NCI-H748 treated with DMSO at 0.1 percent for 48 hours (cell line): ENCODE measurements at regions not wholly inside any gene's neighbourhood (a gene's known extent, or its start where the extent isn't known, plus 50 kb on each side); places are given as distances from the start of the nearest gene placed in this dataset.

ENCODE experiments used
- DNase-seq: peaks from one replicate; lab custom pipeline; 2025; lab: John Stamatoyannopoulos, UW

DNA sequence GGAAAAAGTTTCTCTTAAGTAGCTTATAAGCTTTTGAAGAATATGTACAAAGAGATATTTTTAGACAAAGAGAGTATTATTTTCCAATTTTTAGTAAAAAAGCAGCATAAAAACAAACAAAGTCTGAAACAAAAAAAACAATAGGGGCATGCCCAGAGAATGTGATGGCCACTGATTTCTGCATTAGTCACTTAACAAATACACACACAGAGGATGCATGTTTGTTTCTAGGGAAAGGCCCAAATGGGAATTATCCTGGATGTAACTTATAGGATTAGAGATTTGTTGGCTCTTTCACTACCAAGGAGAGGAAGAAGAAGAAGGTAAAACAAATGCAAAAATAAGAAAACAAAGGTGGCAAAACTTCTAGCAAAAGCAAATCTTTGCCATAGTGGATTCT is 95.9 kb upstream of the SCOC start:
- DNase-seq = no peak

DNA sequence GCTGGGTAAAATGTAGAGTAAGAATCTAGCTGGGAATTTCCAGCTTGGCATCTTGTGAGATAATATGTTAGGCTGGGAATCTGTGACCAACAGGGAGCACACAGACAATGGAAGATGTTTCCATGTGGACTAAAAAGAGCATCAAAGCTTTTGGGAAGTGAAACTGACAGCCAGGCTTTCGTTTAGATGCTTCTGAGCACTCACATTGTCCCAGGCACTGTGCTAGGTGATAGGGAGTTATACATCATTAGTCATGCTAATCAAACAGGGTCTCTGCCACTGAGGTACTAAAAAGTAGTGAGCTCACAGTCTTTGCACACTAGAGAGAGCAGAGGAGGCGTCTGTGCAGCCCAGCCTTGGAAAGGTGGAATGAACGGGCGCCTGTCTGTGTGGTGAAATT is 101.9 kb upstream of the SCOC start:
- DNase-seq = no peak

GRCh38 chr4:140269369-140269768 is 104.1 kb upstream of the SCOC start:
- no peak for DNase-seq

DNA sequence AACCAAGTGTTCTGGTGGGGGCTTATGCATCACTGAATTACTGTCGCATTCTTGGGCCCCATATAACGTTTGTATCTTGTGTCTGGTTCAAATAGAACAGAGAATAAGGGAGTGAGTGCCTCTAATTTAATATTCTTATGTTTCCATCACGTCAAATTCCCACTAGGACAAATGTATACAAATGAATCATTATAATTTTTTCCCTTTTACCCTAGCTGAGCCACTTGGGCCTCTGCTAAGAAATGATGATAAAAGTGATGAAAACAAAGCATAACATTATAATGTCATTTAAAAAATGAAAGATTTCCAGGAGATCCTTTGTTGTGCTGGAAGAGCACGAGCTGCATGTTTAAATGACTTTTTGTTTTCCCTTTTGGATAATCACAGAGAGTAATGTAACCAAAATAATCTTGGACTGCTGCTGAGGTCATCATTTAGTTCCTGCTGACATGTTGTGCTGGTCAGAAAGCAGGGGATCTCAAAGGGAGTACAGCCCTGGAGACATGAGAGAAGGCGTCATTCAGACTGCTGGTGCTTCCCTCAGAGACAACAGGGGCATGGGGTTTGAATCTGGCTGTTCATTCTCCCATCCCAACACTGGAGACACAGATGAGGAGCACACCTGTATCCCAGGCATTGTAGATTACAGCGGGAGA is 105.1 kb upstream of the SCOC start:
- DNase-seq = no peak

DNA sequence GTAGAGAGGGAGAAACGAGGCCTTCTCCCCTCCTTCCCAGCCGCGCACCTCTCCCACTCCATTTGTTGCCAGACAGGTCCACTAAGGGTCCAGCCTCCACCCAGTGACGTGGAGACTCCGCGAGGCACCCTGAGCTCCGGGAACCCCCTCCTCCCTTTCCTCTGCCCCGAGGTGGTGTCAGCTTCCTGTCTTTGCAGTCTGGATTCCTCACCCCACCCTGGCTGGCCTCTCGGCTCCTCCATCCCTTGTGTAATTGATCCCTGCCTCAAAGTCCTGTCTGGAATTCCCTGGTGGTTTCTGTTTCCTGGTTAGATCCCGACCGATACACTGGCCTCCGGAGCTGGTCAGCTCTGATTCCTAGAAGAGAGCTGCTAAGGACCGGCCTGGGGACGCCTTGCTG is 105.9 kb upstream of the SCOC start:
- DNase-seq = no peak

DNA sequence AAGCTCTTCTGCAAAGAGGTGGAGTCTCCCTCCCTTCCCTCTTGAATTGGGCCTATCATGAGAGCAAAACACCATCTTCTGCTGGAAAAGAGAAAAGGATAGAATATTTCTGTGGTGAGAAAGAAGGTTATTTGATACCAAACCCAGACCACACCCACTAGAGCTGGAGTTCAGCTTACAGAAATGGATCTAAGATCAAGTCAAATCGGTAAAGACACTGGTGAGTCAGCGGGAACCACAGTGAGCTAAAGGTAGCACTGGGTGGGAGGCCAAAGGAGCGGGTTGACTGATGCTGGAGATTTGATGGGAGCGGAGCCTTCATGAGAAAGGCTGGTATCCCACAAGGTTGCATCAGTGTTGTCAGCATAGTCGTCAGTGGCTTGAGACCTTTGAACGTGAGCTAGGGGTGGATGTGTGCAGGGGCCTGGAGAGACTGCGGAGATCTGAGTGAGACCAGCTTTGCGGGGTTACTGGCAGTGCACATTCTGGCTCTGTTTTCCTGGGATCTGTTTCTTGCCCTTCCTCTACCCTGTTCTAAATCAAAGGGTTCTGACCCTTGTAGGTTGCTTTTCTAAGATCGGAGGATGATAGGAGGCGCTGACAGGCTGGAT is 106.4 kb upstream of the SCOC start:
- no peak for DNase-seq

DNA sequence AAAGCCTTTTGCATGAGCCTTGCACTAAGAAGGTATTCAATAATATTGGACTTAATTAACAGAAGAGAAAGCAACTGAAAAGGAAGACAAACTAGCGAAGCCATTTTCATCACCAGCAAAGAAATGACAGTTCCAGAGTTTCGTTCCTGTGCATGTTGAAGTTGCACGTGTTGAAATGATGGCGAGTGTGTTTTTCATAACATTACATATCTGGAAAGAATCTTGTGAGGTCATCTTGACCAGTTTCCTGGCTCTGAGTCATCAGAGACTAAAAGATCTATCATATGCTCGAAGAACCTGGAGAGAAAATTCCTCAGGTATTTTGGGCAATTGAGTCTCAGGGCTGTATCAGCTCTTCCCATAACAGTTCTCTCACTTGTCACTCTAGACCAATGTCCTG is 106.2 kb upstream of the MAML3 start:
- no peak for DNase-seq

DNA sequence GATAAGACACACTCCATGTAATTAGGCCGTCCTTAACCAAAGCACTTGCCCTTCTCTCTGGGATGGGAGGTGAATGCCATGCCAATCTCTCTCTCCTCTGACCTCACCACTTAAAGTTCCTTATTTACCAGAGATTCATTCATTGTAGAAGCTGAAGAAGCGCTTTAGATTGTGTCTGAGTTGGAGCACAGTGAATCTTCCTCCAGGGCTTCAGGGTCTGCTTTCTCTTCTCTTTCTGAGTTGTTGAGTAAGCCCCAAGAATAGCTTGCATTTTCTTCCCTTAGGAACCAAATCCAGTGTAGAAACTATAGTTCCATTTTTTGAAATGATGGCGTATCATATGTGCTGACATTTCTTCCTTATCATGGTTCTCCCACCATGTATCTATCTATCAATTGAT is 104.5 kb upstream of the MAML3 start:
- no peak for DNase-seq

GRCh38 chr4:140257461-140258305 is 103.7 kb upstream of the MAML3 start:
- no peak for DNase-seq

GRCh38 chr4:140256941-140257340 is 103.0 kb upstream of the MAML3 start:
- no peak for DNase-seq

- no peak for DNase-seq
Observed at GRCh38 chr4:140256335-140256734, 102.4 kb upstream of the MAML3 start.

- DNase-seq = no peak
Observed at GRCh38 chr4:140255927-140256326, 101.9 kb upstream of the MAML3 start.

GRCh38 chr4:140255467-140255866 is 101.5 kb upstream of the MAML3 start:
- DNase-seq = no peak

DNA sequence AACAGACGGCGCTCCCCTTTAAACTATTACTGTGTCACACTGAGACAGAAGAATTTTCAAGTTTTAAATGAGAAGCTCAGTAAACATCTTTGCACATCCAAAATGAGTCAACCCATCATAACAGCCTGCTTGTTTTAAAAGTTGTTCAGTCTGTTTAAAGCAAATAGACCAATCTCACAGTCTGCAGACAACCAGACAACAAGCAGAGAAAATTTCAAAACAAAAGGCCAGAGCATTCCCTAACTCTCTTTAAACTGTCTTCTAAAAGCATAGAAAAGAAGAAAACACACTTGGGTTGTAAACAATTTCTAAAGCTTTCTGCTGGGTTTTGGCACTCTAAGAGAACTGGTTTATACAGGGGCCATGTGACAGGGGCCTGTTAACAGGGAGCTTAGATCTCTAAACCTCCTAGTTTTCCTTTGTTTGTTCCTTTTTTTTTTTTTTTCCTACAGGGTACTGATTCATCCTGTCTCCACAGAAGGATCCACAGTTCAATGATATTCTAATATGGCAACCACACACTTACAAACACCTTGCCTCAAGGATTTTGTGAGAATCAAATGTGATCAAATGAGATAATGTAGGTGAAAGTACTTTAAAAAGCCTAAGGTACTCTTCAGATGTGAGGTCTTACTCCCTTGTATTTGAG is 100.8 kb upstream of the MAML3 start:
- no peak for DNase-seq

GRCh38 chr4:140253556-140254027 is 99.6 kb upstream of the MAML3 start:
- no peak for DNase-seq

DNA sequence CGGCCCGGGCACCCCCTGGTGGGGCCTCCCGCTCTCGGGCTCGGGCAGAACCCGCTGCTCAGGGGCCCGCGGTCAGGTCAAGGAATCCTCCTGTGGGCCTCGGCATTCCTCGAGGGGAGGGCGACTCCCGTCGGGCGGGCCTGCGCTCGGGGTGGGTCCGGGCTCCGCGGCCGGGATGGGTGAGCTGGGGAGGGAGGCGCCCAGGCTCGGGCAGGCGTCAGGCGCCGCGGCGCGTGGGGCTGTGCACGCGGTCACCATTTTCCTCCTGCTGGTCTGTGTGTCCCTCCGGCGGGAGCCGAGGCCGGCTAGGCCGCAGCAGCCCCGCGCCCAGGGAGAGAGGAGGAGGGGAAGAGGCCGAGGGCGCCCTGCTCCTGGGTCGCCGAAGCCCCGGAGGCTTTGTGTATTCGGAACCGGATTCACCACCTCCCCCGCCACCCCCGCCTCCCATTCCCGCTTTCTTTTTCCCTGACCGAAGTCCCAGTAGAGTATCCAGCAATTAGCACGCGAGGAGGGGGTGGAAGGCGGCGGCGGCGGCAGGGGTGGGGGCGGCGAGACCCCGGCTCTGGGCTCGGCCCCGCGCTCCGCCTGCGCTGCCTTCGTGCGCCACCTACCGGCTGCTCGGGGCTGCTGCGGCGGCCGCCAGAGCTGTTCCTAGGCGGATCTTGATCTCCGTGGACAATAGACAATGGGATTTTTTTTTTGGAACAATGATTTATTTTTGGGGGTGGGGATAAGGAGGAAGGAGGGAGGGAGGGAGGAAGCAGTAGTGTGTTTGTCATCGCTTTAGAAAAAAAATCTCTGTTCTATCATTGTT is 99.0 kb upstream of the MAML3 start:
- peak; percentile 57 for DNase-seq

GRCh38 chr4:140252141-140252741 is 98.3 kb upstream of the MAML3 start:
- no peak for DNase-seq

DNA sequence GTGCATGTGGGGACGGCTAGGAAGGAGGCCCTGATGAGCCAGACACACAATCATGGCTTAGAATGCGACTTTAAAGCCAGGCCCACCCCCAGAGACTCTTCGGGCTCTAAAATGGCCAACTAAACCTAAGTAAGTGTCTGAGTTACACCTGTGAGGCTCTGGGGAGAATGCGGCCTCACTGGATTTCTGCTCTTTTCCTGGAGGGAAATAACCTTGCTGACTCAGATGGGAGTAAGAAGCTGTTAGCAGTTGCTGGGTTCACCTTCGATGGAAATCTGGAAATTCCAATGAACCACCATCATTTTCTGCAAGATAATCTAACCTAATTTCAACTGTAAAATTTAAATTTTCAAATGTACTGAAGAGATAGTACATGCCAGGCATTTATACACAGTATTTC is 97.6 kb upstream of the MAML3 start:
- DNase-seq = no peak

GRCh38 chr4:140250989-140251552 is 97.1 kb upstream of the MAML3 start:
- DNase-seq = no peak

GRCh38 chr4:140249351-140249750 is 95.4 kb upstream of the MAML3 start:
- no peak for DNase-seq

DNA sequence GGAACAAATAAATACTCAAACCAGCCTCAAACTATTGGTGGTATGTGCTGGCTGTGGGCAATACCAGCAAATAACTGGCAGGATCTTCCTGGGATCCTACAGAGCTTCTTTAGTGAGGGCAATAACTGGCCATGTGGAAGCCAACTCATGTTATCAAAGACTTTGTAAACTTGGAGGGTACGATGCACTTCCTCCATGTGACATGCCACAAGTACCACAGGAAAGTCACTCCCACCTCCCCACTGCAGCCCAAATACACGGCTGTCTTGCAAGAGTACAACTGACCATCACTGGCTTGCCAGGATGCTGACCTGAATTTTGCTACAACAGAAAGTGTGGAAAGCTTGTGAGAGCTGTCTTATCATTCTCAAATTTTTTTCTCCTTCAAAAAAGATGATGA is 93.3 kb upstream of the MAML3 start:
- no peak for DNase-seq
